ENCODE measurements at regions not wholly inside any gene's neighbourhood (a gene's known extent, or its start where the extent isn't known, plus 50 kb on each side); places are given as distances from the start of the nearest gene placed in this dataset.
"Not testable (repeated sequence)": the region's sequence is repeated elsewhere in the genome, so short reads cannot be mapped to it uniquely, and the experiment has no call there.

GRCh38 chr7:6991686-6992085 lies 165.6 kb upstream of the CCZ1B start:
- not testable (repeated sequence) for DNase-seq

DNA sequence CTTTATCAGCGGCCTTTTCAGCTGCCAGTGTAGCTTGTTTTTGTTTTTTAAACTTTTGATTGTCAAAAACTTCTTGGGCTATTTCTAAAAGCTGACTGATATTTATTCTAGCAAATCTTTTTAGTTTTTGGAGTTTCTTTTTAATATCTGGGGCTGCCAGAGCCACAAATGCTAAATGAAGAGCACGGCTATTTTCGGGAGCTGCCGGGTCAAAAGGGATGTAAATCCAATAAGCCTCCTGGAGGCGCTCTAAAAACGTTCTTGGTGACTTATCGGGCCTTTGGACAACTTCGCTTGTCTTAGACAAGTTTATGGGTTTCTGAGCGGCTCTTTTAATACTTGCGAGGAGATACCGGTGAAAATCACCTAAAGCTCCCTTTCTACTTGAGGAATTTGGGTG lies 166.1 kb upstream of the CCZ1B start:
- DNase-seq = not testable (repeated sequence)

- DNase-seq = not testable (repeated sequence)
Observed at GRCh38 chr7:6995026-6995425, 169.0 kb upstream of the CCZ1B start.

- DNase-seq = not testable (repeated sequence)
Observed at GRCh38 chr7:6995493-6996289, 169.6 kb upstream of the CCZ1B start.

- DNase-seq = not testable (repeated sequence)
Observed at GRCh38 chr7:6999067-6999666, 173.1 kb upstream of the CCZ1B start.

DNA sequence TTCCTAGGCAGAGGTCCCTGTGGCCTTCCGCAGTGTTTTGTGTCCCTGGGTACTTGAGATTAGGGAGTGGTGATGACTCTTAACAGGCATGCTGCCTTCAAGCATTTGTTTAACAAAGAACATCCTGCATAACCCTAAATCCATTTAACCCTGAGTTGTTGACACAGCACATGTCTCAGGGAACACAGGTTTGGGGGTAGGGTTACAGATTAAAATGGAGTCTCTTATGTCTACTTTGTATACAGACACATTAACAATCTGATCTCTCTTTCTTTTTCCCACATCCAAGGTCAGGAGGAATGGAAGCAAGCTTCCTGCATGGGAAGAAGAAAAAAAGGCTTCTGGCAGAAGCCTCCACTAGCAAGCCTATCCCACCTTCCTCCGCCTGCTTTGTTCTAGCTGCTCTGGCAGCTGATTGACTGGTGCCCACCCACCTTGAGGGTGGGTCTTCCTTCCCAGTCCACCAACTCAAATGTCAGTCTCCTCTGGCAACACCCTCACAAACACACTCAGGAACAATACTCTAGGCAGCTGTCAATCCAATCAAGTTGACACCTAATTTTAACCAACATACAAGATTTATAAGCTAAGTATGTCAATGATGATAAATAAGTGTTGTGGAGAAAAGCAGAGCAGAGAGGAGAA lies 176.5 kb upstream of the CCZ1B start:
- no peak for DNase-seq

GRCh38 chr7:7005303-7005702 lies 177.0 kb upstream of the C1GALT1 start:
- no peak for DNase-seq

GRCh38 chr7:7005949-7006348 lies 176.4 kb upstream of the C1GALT1 start:
- not testable (repeated sequence) for DNase-seq

- DNase-seq = not testable (repeated sequence)
Observed at GRCh38 chr7:7011241-7011640, 171.1 kb upstream of the C1GALT1 start.

GRCh38 chr7:7011751-7012150 lies 170.6 kb upstream of the C1GALT1 start:
- not testable (repeated sequence) for DNase-seq

GRCh38 chr7:7014827-7015595 lies 167.3 kb upstream of the C1GALT1 start:
- no peak for DNase-seq

DNA sequence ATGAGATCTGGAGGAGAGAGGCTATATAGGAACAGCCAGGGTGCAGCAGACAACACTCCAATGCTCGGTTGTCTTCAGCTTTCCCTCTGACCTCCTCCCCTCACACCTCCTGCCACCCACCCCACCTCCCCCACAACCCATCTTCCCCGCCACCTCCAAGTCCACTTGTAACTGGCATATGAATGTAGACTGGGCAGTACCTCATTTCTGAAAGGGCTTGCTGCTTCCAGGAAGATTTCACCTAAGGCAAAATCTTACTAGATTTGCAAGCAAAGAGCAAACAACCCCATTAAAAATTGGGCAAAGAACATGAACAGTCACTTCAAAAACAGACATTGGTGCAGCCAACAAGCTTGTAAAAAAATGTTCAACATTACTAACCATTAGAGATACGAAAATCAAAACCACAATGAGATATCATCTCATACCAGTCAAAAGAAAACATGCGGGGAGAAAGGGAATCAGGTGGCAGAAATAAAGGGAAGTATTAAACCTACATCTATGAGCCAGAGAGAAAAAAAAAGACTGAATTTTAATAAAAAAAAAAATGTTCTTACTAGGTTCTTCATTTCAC lies 164.6 kb upstream of the C1GALT1 start:
- DNase-seq = no peak

GRCh38 chr7:7018290-7018689 lies 164.1 kb upstream of the C1GALT1 start:
- no peak for DNase-seq

DNA sequence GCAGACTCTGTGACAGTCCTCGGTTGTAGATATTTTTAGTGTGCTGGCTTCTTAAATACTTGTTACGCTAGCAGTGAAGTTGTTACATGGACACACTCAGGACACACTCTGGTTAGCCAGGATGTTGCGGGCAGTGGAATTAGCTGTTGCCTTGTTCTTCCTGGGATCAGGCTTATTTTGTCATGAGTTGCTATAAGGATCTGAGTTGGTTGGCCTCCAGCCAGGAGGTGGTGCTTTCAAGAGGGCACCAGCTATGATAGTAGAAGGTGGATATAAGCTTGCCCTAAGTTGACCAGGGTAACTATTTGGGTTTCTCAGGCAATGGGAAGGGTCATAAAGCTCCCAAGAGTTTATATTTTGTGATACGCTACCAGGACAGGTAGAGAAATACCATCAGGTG lies 150.1 kb upstream of the C1GALT1 start:
- no peak for DNase-seq

GRCh38 chr7:7035851-7036250 lies 146.5 kb upstream of the C1GALT1 start:
- DNase-seq = no peak

DNA sequence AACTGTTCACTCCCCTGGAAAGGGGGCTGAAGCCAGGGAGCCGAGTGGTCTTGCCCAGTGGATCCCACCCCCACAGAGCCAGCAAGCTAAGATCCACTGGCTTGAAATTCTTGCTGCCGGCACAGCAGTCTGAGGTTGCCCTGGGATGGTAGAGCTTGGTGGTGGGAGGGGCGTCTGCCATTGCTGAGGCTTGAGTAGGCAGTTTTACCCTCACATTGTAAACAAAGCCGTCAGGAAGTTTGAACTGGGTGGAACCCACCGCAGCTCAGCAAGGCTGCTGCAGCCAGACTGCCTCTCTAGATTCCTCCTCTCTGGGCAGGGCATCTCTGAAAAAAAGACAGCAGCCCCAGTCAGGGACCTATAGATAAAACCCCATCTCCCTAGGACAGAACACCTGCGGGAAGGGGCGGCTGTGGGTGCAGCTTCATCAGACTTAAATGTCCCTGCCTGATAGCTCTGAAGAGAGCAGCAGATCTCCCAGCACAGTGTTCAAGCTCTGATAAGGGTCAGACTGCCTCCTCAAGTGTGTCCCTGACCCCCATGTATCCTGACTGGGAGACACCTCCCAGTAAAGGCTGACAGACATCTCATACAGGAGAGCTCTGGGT lies 140.0 kb upstream of the C1GALT1 start:
- peak; percentile 9 for DNase-seq

DNA sequence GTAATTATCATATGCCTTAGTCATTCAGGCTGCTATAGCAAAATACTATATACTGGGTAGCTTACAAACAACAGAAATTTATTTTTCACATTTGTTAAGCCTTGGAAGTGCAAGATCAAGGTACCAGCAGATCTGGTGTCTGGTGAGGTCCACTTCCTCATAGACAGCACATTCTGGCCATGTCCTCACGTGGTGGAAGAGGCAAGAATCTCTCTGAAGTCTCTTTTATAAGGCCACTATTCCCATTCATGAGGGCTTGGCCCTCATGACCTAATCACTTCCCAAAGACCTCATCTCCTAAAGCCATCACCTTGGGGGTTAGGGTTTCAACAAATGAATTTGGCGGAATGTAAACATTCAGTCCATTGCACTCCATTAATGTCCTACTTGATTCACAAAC lies 137.5 kb upstream of the C1GALT1 start:
- no peak for DNase-seq

DNA sequence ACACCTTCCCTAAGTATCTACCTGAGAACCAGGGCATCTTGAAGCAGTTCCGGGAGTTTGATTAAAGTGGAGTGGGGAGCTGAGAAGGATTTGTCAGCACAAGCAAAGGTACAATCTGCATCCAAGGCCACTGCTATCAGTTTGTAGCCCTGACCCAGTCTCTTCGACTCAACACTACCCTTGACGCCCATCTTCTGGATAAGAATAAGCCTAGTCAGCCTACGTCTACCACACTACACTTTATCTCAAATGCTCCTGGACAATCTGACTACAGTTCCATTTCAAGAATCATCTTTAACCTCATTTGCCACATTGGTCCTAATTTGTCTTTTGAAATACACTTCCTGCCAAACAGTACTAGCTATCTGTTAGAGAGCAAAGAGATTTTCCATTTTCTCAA lies 134.1 kb upstream of the C1GALT1 start:
- no peak for DNase-seq

DNA sequence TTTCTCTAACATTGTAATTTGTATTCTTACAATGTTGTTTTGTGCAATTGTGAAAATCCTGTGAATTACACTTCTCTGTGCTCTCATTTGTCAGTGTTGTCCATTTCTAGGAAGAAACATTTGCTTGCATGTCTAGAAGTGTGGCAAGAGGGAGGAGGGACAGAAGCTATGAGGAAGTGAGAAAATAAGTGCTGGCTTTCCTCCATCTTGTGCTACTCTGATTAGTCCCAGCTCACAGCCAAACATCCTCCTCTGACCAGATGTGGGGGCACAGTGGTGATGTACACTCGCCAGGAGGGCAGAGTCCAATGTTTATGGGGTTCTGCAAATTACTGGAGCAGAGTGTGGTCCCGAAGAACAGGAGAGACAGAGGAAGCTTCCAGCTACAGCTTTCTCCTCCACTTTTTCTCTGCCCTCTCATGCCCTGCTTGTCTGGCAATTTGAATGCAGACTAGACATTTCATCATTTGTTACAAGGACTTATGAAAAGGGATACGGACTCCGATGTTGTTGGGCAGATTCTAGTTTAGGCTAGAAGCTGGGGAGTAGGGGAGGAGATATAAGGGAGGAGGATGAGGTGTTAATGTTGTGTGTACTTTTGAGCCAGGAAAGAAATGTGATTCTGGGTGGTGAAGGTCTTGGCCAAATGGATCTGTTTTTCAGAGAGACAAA lies 131.0 kb upstream of the C1GALT1 start:
- no peak for DNase-seq

DNA sequence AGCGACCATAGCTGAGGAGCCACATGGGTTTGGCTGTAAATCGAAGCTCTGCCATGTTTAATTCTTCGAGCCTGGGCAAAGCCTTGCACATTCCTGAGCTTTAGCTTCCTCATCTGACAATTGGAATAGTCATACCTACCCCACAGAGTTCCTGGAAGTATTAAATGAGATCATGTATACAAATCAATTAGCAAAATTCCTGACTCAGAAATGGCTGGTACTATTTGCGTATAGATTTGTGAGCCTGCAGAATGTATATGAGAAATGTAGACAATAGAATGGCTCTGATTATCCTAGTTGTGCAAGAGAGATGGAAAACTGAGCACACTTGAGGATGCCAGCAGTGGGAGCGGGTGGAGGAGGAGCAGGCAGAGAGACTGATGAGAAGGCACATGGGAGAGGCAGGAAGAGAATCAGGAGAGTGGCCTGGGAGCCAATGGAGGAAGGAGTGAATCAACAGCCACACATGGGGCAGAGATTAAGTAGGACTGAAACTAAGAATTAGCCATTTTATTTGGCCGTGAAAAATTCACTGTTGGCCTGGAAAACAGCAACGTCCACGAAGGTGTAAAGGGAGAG lies 128.0 kb upstream of the C1GALT1 start:
- no peak for DNase-seq

GRCh38 chr7:7060828-7061599 lies 121.3 kb upstream of the C1GALT1 start:
- no peak for DNase-seq
